DND-41 (cell line): ENCODE measurements at regions not wholly inside any gene's neighbourhood (a gene's known extent, or its start where the extent isn't known, plus 50 kb on each side); places are given as distances from the start of the nearest gene placed in this dataset.

ENCODE experiments used
- EZH2 ChIP-seq: IDR thresholded peaks from 3 replicates; pipeline ENCODE4 v1.6.1; 2012; ENCODE audit warnings: borderline replicate concordance, low read depth, mild to moderate bottlenecking, moderate library complexity, low read length, inconsistent platforms; ENCODE audit not compliant: severe bottlenecking
- TF ChIP-seq, protein P1 (sequence below): IDR thresholded peaks from 2 replicates; pipeline ENCODE4 v1.5.1; 2012; ENCODE audit warnings: borderline replicate concordance, low read length, moderate library complexity, mild to moderate bottlenecking; ENCODE audit not compliant: poor library complexity, severe bottlenecking; ENCODE audit errors: extremely low read depth

DNA sequence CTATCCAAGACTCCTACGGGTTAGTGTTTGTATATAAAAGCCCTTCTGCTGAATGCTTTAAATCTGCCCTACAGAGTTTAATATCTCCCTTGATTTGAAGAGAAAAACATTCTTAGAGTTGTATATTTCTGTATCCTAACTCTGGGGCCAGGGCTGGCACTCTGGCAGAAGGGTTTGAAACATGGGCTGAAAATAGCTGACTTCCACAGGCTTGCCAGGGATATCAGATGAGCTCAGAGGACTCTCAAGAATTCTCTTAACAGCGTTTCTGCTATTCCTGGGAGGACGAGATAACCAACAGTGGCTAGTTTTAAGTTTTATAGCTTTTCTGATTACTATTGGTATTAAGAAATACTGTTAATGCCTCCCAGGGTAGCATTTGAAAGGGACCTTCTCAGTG, 127.5 kb downstream of the LIG4 start:
- TF ChIP-seq, protein P1, sequence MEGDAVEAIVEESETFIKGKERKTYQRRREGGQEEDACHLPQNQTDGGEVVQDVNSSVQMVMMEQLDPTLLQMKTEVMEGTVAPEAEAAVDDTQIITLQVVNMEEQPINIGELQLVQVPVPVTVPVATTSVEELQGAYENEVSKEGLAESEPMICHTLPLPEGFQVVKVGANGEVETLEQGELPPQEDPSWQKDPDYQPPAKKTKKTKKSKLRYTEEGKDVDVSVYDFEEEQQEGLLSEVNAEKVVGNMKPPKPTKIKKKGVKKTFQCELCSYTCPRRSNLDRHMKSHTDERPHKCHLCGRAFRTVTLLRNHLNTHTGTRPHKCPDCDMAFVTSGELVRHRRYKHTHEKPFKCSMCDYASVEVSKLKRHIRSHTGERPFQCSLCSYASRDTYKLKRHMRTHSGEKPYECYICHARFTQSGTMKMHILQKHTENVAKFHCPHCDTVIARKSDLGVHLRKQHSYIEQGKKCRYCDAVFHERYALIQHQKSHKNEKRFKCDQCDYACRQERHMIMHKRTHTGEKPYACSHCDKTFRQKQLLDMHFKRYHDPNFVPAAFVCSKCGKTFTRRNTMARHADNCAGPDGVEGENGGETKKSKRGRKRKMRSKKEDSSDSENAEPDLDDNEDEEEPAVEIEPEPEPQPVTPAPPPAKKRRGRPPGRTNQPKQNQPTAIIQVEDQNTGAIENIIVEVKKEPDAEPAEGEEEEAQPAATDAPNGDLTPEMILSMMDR = no peak
- no peak for TF ChIP-seq EZH2
